ENCODE measurements at regions not wholly inside any gene's neighbourhood (a gene's known extent, or its start where the extent isn't known, plus 50 kb on each side); places are given as distances from the start of the nearest gene placed in this dataset.
A peak's percentile ranks its signal among the peaks of the same experiment; 100 is the strongest.

DNA sequence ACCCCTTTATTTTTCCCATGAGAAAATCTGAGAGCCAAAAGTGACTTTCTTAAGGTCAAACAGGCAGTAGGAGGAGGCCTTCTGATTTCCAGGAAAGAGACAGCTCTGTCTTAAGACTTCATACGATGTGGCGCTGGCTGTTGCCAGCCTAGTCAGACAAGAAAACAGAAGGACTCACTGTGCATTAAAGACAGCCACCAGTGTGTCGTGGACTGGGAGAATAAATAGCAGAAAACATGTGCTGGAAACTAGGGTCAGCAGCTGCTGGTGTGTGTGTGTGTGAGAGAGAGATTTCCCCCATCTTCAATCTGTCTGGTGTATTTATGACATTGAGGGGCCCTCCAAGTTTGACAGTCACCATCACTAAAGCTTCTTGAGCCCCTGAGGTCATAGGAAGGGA is 708.6 kb upstream of the TMEM132C start:
- ChIA-PET CTCF (interaction anchor here (0.8 kb wide), 1 partner anchor 73 kb away, joined by 3 read pairs; no protein-coding TSS in a partner anchor), POLR2A (no interaction called here)
- no peak for DNase-seq (ENCODE audit: low read depth)
- TF ChIP-seq, protein P1, sequence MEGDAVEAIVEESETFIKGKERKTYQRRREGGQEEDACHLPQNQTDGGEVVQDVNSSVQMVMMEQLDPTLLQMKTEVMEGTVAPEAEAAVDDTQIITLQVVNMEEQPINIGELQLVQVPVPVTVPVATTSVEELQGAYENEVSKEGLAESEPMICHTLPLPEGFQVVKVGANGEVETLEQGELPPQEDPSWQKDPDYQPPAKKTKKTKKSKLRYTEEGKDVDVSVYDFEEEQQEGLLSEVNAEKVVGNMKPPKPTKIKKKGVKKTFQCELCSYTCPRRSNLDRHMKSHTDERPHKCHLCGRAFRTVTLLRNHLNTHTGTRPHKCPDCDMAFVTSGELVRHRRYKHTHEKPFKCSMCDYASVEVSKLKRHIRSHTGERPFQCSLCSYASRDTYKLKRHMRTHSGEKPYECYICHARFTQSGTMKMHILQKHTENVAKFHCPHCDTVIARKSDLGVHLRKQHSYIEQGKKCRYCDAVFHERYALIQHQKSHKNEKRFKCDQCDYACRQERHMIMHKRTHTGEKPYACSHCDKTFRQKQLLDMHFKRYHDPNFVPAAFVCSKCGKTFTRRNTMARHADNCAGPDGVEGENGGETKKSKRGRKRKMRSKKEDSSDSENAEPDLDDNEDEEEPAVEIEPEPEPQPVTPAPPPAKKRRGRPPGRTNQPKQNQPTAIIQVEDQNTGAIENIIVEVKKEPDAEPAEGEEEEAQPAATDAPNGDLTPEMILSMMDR (IDR thresholded peaks at IDR 0.05; ENCODE audit: insufficient read depth, low read depth, low read length) = no peak
- Histone ChIP-seq H3K36me3 (ENCODE audit: control insufficient read depth, insufficient read depth, low read length) (no peaks in the 10 kb centered on the region), H3K27me3 (ENCODE audit: control insufficient read depth, insufficient read depth, low read length) (no peaks in the 10 kb centered on the region), H3K4me3 (ENCODE audit: low read depth, low read length) (no peak overlapping the region)

GRCh38 chr12:127559349-127560040 is 707.5 kb upstream of the TMEM132C start:
- Histone ChIP-seq H3K36me3 (ENCODE audit: control insufficient read depth, insufficient read depth, low read length) (no peaks in the 10 kb centered on the region), H3K27me3 (ENCODE audit: control insufficient read depth, insufficient read depth, low read length) (no peaks in the 10 kb centered on the region), H3K4me3 (ENCODE audit: low read depth, low read length) (no peak overlapping the region)
- TF ChIP-seq, protein P1 (IDR thresholded peaks at IDR 0.05; ENCODE audit: insufficient read depth, low read depth, low read length) = peak; percentile 85
- DNase-seq (ENCODE audit: low read depth) = peak; percentile 94
- ChIA-PET CTCF (interaction anchor here (0.6 to 2.6 kb wide), 14 partner anchors 9 to 164 kb away, joined by 3 to 11 read pairs (median 4); no protein-coding TSS in a partner anchor), POLR2A (no interaction called here)

GRCh38 chr12:127560041-127560478 is 706.9 kb upstream of the TMEM132C start:
- TF ChIP-seq, protein P1 (IDR thresholded peaks at IDR 0.05; ENCODE audit: insufficient read depth, low read depth, low read length) = no peak
- CTCF ChIA-PET = interaction anchor here (0.6 to 2.6 kb wide), 15 partner anchors 10 to 165 kb away, joined by 3 to 11 read pairs (median 4); no protein-coding TSS in a partner anchor
- DNase-seq (ENCODE audit: low read depth) = no peak
- Histone ChIP-seq H3K36me3 (ENCODE audit: control insufficient read depth, insufficient read depth, low read length) (no peaks in the 10 kb centered on the region), H3K4me3 (ENCODE audit: low read depth, low read length) (no peak overlapping the region), H3K27me3 (ENCODE audit: control insufficient read depth, insufficient read depth, low read length) (no peaks in the 10 kb centered on the region)
- POLR2A ChIA-PET = no interaction called here

GRCh38 chr12:127562816-127563215 is 704.2 kb upstream of the TMEM132C start:
- no peak overlapping the region for H3K4me3 ChIP-seq (ENCODE audit: low read depth, low read length)
- ChIA-PET CTCF (no interaction called here), POLR2A (no interaction called here)
- DNase-seq (ENCODE audit: low read depth) = no peak
- TF ChIP-seq, protein P1 (IDR thresholded peaks at IDR 0.05; ENCODE audit: insufficient read depth, low read depth, low read length) = no peak
- peaks cover under 1% of the 10 kb centered on the region; the same call in 1 of the 2 replicates for H3K27me3 ChIP-seq (ENCODE audit: control insufficient read depth, insufficient read depth, low read length)
- no peaks in the 10 kb centered on the region for H3K36me3 ChIP-seq (ENCODE audit: control insufficient read depth, insufficient read depth, low read length)

DNA sequence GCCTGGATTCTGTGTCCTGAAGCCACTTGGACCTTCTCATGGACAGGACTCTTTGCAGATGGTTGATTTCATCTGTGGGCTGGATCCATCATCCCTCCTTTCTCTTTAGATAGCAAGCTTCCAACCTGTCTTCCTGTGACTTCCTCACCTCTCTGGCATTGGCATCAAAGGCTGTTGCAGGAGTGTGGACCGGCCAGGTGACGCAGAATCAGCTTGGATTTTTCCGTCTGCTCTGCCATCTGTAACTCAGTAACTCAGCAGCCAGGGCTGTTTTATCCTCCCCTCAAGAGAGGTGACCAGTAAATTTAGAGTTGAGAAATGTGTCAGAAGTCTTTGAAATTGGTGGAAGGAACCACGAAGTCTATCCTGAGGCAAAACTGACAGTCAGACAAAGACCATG is 701.7 kb upstream of the TMEM132C start:
- CTCF ChIA-PET = no interaction called here
- POLR2A ChIA-PET = no interaction called here

More for the DNA sequence above, 701.7 kb upstream of the TMEM132C start:
- no peak for DNase-seq (ENCODE audit: low read depth)
- Histone ChIP-seq H3K36me3 (ENCODE audit: control insufficient read depth, insufficient read depth, low read length) (no peaks in the 10 kb centered on the region), H3K27me3 (ENCODE audit: control insufficient read depth, insufficient read depth, low read length) (peaks cover 1% of the 10 kb centered on the region; the same call in 1 of the 2 replicates), H3K4me3 (ENCODE audit: low read depth, low read length) (no peak overlapping the region)
- TF ChIP-seq, protein P1 (IDR thresholded peaks at IDR 0.05; ENCODE audit: insufficient read depth, low read depth, low read length) = no peak
